ENCODE measurements at regions not wholly inside any gene's neighbourhood (a gene's known extent, or its start where the extent isn't known, plus 50 kb on each side); places are given as distances from the start of the nearest gene placed in this dataset.
"Not testable (repeated sequence)": the region's sequence is repeated elsewhere in the genome, so short reads cannot be mapped to it uniquely, and the experiment has no call there.

- peak; percentile 23 for DNase-seq
Measured at GRCh38 chr22:23460517-23461031, 119.5 kb downstream of the IGLL1 start.

DNA sequence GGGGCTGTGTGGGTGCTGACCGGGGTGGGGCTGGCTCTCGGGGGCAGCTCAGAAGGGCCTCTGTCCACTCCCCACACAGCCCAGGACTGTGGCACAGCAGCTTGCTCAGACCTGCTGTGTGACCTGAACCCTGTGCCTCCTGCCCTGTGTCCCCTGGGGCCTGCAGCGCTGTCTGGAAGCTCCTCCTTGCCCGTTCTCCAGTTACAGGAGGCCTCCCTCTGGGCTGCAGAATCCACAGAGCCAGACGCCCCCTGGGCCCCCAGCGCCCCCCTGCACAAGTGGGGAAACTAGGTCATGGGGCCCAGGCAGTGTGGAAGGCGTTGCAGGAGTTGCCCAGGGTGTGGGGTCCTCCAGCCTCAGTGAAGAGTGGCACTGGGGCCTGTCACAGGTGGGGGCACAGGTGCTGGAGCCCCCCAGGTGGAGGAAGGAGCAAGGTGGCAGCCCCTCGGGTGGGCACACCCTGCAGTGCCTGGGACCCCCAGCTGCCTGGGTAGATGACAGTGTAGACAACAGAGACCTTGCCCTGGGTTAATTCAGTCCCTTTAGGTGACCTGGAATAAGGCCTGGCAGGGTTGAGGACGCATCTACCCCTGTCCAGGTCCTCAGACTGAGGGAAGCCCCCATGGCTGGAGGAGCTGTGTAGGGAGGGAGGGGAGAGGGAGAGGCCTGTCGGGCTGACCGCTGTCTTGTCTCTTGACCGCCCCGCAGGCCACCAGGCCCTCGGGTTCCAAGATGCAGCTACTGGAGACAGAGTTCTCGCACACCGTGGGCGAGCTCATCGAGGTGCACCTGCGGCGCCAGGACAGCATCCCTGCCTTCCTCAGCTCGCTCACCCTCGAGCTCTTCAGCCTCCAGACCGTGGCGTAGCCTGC is 120.2 kb downstream of the IGLL1 start:
- not testable (repeated sequence) for DNase-seq

- no peak for DNase-seq
Measured at GRCh38 chr22:23458663-23459541, 121.2 kb downstream of the IGLL1 start.

GRCh38 chr22:23457380-23457985 is 122.6 kb downstream of the IGLL1 start:
- DNase-seq = no peak

DNA sequence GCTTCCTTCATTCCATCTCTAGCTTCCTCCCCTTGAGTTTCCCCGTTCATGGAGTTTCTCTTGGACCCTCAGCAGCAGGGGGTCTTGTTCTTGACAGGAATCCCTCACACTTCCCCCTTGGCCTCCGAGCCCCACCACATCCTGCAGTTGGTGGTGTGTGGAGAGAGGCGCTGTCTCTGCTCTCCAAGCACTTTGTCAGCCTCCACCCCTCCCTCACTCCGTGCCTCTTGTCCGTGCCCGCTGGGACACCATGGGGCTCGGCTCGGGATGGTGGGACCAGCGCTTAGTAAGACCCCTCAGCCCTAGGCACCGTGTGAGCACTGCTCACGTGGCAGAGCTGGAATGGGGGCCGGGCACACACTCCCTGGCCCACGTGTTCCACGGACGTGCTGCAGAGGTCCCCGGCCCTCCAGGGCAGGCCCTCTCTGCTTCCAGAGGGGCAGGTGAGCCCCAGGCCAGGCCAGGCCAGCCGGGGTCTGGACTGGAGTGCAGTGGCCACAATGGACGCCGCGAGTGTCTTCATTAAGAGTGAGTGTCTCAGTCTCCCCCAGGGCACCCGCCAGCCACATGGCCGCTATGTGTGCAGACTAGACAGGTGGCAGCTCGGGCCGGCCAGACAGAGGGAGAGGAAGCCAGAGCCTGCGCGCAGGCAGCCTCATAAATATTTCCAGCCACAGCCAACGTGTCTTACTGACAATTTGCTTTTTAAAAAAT is 123.3 kb downstream of the IGLL1 start:
- DNase-seq = peak; percentile 13

GRCh38 chr22:23454345-23454744 is 125.7 kb downstream of the IGLL1 start:
- DNase-seq = not testable (repeated sequence)

GRCh38 chr22:23453277-23453676 is 126.8 kb downstream of the IGLL1 start:
- no peak for DNase-seq

DNA sequence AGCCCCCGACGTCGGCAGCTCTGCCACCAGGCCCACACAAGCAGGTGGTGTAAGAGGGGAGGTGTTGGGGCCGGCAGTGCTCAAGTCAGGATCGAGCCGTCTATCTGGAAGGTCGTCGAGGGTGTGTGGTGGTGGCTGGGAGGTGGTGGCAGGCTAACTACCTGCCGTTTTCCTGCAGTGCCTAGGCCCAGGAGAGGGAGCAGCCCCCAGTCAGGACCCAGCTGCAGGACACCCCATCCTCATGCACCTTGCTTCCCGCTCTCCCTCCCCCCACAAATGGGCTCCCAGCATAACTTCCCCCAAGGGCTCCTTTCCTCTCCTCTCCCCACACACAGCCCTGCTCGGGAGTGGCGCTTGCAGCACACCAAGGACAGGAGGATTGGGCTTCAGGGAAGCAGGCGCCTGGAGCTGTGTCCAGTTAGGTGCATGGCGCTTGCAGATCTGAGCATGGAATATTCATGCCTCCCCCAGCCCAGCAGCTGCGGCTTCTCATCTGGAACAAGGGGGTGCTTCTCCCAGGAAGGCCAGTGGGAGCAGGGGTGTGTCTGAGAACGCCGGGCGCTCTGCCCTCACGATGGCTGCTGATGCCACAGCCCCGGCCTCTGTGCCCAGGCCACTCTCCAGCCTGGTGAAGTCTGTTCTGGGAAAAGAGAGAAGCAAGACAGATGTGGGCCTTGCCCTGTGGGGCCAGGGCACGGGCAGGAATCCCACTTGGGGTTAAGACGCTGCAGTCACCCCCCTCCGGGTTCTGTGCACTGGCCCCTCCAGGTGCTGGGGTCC is 127.7 kb downstream of the IGLL1 start:
- no peak for DNase-seq

GRCh38 chr22:23451452-23452230 is 128.4 kb downstream of the IGLL1 start:
- not testable (repeated sequence) for DNase-seq

DNA sequence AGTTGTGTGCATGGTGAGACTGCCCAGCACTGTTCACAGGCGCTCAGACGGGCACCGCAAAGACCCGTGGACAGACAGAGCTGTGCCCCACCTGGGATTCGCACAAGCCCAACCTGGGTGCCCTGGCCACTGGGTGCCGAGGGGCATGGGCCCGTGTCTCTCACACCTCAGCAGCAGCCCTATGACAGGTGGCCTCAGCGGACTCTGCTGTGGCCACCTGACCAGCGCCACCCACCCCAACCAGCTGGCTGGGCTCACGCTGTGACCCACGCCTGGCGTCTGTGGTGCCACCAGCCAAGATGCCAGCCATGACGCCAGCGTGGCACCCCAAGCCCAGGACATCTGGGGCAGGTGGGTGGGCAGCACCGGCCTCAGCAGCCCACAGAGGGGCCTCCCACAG is 129.3 kb downstream of the IGLL1 start:
- not testable (repeated sequence) for DNase-seq

DNA sequence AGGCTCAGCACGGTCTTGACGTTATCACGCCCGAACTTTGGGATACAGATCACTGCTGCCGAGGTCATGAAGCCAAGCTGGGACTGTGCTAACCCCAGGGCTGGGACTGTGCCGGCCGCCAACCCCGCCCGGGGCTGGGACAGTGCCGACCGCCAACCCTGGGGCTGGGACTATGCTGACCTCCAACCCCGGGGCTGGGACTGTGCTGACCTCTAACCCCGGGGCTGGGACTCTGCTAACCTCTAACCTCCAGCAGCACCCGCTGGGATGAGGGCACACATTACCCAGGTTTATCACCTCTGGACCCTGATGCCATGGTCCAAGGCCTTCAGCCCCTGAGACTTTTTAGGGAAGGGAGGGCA is 129.7 kb downstream of the IGLL1 start:
- no peak for DNase-seq

GRCh38 chr22:23449748-23450433 is 130.2 kb downstream of the IGLL1 start:
- not testable (repeated sequence) for DNase-seq

DNA sequence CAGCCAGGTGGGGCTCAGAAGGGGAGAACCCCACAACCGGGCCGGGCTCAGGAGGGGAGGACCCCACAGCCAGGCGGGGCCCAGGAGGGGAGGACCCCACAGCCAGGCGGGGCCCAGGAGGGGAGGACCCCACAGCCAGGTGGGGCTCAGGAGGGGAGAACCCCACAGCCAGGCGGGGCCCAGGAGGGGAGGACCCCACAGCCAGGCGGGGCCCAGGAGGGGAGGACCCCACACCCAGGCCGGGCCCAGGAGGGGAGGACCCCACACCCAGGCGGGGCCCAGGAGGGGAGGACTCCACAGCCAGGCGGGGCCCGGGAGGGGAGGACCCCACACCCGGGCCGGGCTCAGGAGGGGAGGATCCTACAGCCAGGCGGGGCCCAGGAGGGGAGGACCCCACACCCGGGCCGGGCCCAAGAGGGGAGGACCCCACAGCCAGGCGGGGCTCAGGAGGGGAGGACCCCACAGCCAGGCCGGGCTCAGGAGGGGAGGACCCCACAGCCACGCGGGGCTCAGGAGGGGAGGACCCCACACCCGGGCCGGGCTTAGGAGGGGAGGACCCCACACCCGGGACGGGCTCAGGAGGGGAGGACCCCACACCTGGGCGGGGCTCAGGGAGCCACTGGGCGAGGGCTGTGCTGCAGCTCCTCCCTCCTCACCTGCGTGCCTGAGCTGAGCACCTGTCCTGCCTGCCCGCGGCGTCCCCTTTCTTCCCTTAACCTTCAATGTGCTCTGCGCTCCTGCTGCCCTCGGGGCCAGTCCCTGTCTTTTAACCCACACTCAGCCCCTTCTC is 131.4 kb downstream of the IGLL1 start:
- DNase-seq = not testable (repeated sequence)

DNA sequence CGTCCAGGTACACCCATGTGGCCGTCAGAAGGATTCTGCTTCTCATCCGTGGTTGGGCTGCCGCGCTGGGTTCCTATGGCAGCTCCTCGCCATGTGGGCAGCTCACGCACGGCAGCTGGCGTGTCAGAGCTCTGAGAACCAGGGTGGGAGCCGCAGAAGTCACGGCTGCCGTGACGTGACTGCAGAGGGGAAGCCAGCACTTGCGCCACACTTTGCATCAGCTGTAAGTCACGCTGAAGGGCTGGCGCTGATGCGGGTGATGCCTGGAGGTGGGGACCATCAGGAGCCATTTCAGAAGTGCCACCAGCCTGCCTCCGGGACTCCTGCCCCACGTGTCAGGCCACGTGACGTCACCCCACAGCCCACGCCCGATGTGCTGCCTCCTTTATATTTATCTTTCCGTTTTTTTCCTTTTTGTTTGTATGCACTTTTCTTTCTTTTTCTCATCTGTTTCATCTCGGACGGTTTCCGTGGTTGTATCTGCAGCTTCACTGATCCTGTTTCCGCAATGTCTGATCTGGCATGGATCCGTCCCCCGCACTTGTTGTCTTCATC is 133.2 kb downstream of the IGLL1 start:
- no peak for DNase-seq

DNA sequence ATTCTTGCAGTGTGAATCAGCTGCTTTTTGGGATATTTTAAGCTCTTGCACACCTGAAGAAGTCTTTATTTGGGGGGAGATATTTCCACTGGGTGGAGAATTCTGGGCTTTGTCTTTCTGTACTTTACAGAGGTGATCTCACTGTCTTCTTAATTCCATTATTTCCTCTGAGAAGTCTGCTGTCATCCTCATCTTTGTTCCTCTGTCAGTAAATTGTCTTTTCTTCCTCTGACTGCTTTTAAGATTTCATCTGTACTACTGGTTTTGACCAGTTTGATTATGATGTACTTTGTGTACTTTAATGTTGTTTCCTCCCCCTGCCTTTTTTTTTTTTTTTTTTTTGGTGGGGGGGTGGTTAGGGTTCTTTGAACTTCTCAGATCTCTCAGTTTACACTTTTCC is 133.9 kb downstream of the IGLL1 start:
- not testable (repeated sequence) for DNase-seq

DNA sequence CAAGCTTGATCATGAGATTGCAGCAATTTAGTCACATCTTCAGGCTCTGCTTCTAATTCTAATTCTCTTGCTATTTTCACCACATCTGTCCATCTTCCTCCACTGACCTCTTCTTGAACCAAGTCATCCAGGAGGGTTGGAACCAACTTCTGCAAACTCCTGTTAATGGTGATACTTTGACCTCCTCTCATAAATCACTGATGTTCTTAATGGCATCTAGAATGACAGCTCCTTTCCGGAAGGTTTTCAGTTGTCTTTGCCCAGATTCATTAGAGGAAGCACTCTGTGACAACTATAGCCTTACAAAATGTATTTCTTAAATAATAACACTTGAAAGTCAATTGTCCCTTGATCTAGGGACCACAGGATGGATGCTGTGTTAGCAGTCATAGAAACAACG is 136.2 kb downstream of the IGLL1 start:
- DNase-seq = not testable (repeated sequence)

- DNase-seq = not testable (repeated sequence)
Measured at GRCh38 chr22:23439581-23439980, 140.5 kb downstream of the IGLL1 start.

- no peak for DNase-seq
Measured at GRCh38 chr22:23438216-23438615, 141.9 kb downstream of the IGLL1 start.

GRCh38 chr22:23437779-23438178 is 142.3 kb downstream of the IGLL1 start:
- DNase-seq = peak; percentile 5
